ENCODE measurements at regions not wholly inside any gene's neighbourhood (a gene's known extent, or its start where the extent isn't known, plus 50 kb on each side); places are given as distances from the start of the nearest gene placed in this dataset.

- TF ChIP-seq, protein P1, sequence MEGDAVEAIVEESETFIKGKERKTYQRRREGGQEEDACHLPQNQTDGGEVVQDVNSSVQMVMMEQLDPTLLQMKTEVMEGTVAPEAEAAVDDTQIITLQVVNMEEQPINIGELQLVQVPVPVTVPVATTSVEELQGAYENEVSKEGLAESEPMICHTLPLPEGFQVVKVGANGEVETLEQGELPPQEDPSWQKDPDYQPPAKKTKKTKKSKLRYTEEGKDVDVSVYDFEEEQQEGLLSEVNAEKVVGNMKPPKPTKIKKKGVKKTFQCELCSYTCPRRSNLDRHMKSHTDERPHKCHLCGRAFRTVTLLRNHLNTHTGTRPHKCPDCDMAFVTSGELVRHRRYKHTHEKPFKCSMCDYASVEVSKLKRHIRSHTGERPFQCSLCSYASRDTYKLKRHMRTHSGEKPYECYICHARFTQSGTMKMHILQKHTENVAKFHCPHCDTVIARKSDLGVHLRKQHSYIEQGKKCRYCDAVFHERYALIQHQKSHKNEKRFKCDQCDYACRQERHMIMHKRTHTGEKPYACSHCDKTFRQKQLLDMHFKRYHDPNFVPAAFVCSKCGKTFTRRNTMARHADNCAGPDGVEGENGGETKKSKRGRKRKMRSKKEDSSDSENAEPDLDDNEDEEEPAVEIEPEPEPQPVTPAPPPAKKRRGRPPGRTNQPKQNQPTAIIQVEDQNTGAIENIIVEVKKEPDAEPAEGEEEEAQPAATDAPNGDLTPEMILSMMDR (conservative IDR thresholded peaks at IDR 0.05; ENCODE audit: low read depth, low read length), result no peak
- TF ChIP-seq EZH2 (IDR thresholded peaks at IDR 0.05; ENCODE audit: borderline replicate concordance, low read depth, low read length, poor library complexity, severe bottlenecking), result no peak
Observed at GRCh38 chr2:37775908-37776250, 104.4 kb upstream of the CDC42EP3 start.

Measured in A673 (cell line).